IMR-90 (cell line): ENCODE measurements at regions not wholly inside any gene's neighbourhood (a gene's known extent, or its start where the extent isn't known, plus 50 kb on each side); places are given as distances from the start of the nearest gene placed in this dataset.

Source experiments
- ATAC-seq: fragments of 200-7000 bp; cut with Tn5 transposase; 2 replicates; pipeline ENCODE4 v1.9.1; 2020; ENCODE audit warnings: low read depth, mild to moderate bottlenecking, moderate library complexity
- BruUV-seq: library from RNA; stranded (reverse); fragments of 400-500 nt; replicated peaks from 2 replicates; lab custom pipeline; 2021; lab: Mats Ljungman, UMichigan
- CTCF ChIA-PET: fragments of 300-600 bp; formaldehyde crosslinking; extraction: SDS; loops from one replicate; lab custom pipeline; 2021; ENCODE audit warnings: antibody characterized with exemption; lab: Yijun Ruan, JAX
- POLR2A ChIA-PET: fragments of 300-600 bp; sonication (Branson Sonifier 250); formaldehyde crosslinking; loops from one replicate; lab custom pipeline; 2022; ENCODE audit warnings: antibody characterized with exemption; ENCODE audit not compliant: unreplicated experiment; lab: Charles Lee
- DNase-seq: peaks from one replicate; pipeline ENCODE4 v3.0.0; 2013
- H2AFZ ChIP-seq: replicated peaks from 2 replicates; pipeline ENCODE3; 2013; ENCODE audit warnings: low read length, mild to moderate bottlenecking; ENCODE audit not compliant: poor library complexity
- H2AK5ac ChIP-seq: 2 replicates; pipeline ENCODE4 v1.6.1; 2013; ENCODE audit warnings: low read depth, low read length, inconsistent platforms
- H2AK9ac ChIP-seq: replicated peaks from 2 replicates; pipeline ENCODE3; 2013; ENCODE audit warnings: mild to moderate bottlenecking, low read depth, low read length, moderate library complexity; ENCODE audit not compliant: poor library complexity
- H2BK120ac ChIP-seq: 2 replicates; pipeline ENCODE4 v1.6.1; 2013; ENCODE audit warnings: low read depth, low read length, inconsistent platforms
- H2BK15ac ChIP-seq: 3 replicates; pipeline ENCODE4 v1.6.1; 2013; ENCODE audit warnings: low read depth, low read length, inconsistent platforms
- H2BK20ac ChIP-seq: 2 replicates; pipeline ENCODE4 v1.6.1; 2013; ENCODE audit warnings: low read depth, mild to moderate bottlenecking, inconsistent platforms, low read length, moderate library complexity
- H2BK5ac ChIP-seq: 2 replicates; pipeline ENCODE4 v1.6.1; 2013; ENCODE audit warnings: mild to moderate bottlenecking, low read depth, low read length, inconsistent platforms; ENCODE audit not compliant: poor library complexity, severe bottlenecking
- H3K14ac ChIP-seq: replicated peaks from 2 replicates; pipeline ENCODE4 v1.6.1; 2013; ENCODE audit warnings: low read depth, low read length, inconsistent platforms
- H3K18ac ChIP-seq: 2 replicates; pipeline ENCODE4 v1.6.1; 2013; ENCODE audit warnings: low read depth, low read length, control low read depth
- H3K23ac ChIP-seq: 2 replicates; pipeline ENCODE4 v1.6.1; 2013; ENCODE audit warnings: low read depth, low read length, inconsistent platforms
- H3K27ac ChIP-seq: 2 replicates; pipeline ENCODE4 v1.5.1; 2013; ENCODE audit warnings: mild to moderate bottlenecking, control low read depth, low read length; ENCODE audit not compliant: insufficient read depth
- H3K27me3 ChIP-seq: 2 replicates; pipeline ENCODE4 v1.6.1; 2013; ENCODE audit warnings: low read length; ENCODE audit not compliant: control insufficient read depth, insufficient read depth
- H3K36me3 ChIP-seq: 2 replicates; pipeline ENCODE4 v1.6.1; 2013; ENCODE audit warnings: low read length, mixed read lengths; ENCODE audit not compliant: control insufficient read depth, insufficient read depth
- H3K4ac ChIP-seq: 2 replicates; pipeline ENCODE4 v1.6.1; 2013; ENCODE audit warnings: low read depth, low read length, inconsistent platforms
- H3K4me1 ChIP-seq: 2 replicates; pipeline ENCODE4 v1.6.1; 2013; ENCODE audit warnings: low read length, mixed read lengths; ENCODE audit not compliant: control insufficient read depth, insufficient read depth
- H3K4me2 ChIP-seq: 2 replicates; pipeline ENCODE4 v1.6.1; 2013; ENCODE audit warnings: low read depth, mild to moderate bottlenecking, control low read depth, low read length, moderate library complexity
- H3K4me3 ChIP-seq: 2 replicates; pipeline ENCODE4 v1.5.1; 2013; ENCODE audit warnings: low read depth, mild to moderate bottlenecking, control low read depth, low read length, moderate library complexity; ENCODE audit not compliant: insufficient read depth
- H3K56ac ChIP-seq: 2 replicates; pipeline ENCODE4 v1.6.1; 2013; ENCODE audit warnings: low read length, inconsistent platforms; ENCODE audit not compliant: insufficient read depth; ENCODE audit errors: extremely low read depth
- H3K79me1 ChIP-seq, 2 experiments: 2 replicates each; pipeline ENCODE4 v1.6.1; 2013; ENCODE audit warnings: low read length in 2 of 2, inconsistent platforms in 1 of 2, low read depth in 1 of 2
- H3K9ac ChIP-seq: 2 replicates; pipeline ENCODE4 v1.6.1; 2013; ENCODE audit warnings: low read depth, low read length, control low read depth
- H3K9me1 ChIP-seq: 2 replicates; pipeline ENCODE4 v1.6.1; 2013; ENCODE audit warnings: low read length, inconsistent platforms; ENCODE audit not compliant: insufficient read depth
- H3K9me3 ChIP-seq: 2 replicates; pipeline ENCODE4 v1.6.1; 2013; ENCODE audit warnings: low read length; ENCODE audit not compliant: control insufficient read depth, insufficient read depth
- H4K20me1 ChIP-seq: 2 replicates; pipeline ENCODE4 v1.6.1; 2013; ENCODE audit warnings: low read length, inconsistent platforms; ENCODE audit not compliant: insufficient read depth
- H4K5ac ChIP-seq: 2 replicates; pipeline ENCODE4 v1.6.1; 2013; ENCODE audit warnings: mild to moderate bottlenecking, low read depth, low read length, control low read depth
- H4K8ac ChIP-seq, 2 experiments: 2 replicates each; pipeline ENCODE4 v1.6.1; 2013; ENCODE audit warnings: low read depth in 2 of 2, low read length in 2 of 2, control low read depth in 1 of 2, inconsistent platforms in 1 of 2
- H4K91ac ChIP-seq: 2 replicates; pipeline ENCODE4 v1.6.1; 2013; ENCODE audit warnings: low read depth, low read length, inconsistent platforms; ENCODE audit not compliant: insufficient read depth
- CEBPB ChIP-seq: IDR thresholded peaks from 2 replicates; pipeline ENCODE4 v1.6.1; 2012; ENCODE audit warnings: low read depth, low read length, improper control_type of control experiment
- MAZ ChIP-seq: IDR thresholded peaks from 2 replicates; pipeline ENCODE4 v1.6.1; 2012; ENCODE audit warnings: low read depth, mild to moderate bottlenecking, low read length, improper control_type of control experiment, moderate library complexity, borderline replicate concordance
- NFE2L2 ChIP-seq: fragments of 150-350 bp; IDR thresholded peaks from 2 replicates; pipeline ENCODE4 v1.6.1; 2016; ENCODE audit warnings: low read depth, mild to moderate bottlenecking, low read length
- RFX5 ChIP-seq: IDR thresholded peaks from 2 replicates; pipeline ENCODE4 v1.8.0; 2012; ENCODE audit warnings: low read depth, mild to moderate bottlenecking, low read length, moderate library complexity
- WGBS, 2 experiments: methylation state at CpG; one replicate each; pipeline versions ENCODE4 v1.1.5 to v1.1.7; 2013; ENCODE audit warnings: missing lambda C conversion rate in 2 of 2; ENCODE audit not compliant: insufficient read length in 1 of 2; ENCODE audit errors: extremely low coverage in 2 of 2; 5-methylcytosine and 5-hydroxymethylcytosine counted together
- dilution Hi-C: fragments of 300-500 bp; cut with HindIII; formaldehyde crosslinking; loops from one replicate; pipeline ENCODE4 v1.14.3; 2018; ENCODE audit warnings: low sequenced_read_pairs; ENCODE audit not compliant: unreplicated experiment
- in situ Hi-C: fragments of 300-500 bp; cut with MboI; formaldehyde crosslinking; loops from 3 replicates; pipeline ENCODE4 v1.14.3; 2019; ENCODE audit warnings: low sequenced_read_pairs, inconsistent platforms, mixed read lengths
- intact Hi-C: fragments of 100-400 bp; cut with micrococcal nuclease; formaldehyde crosslinking; loops from 2 replicates; pipeline ENCODE4 v1.10.0; 2022

GRCh38 chr2:195450552-195451113 lies 206.4 kb upstream of the SLC39A10 start:
- Histone ChIP-seq H3K4ac (no peak overlapping the region), H4K8ac (no peak overlapping the region), H2BK5ac (no peak overlapping the region), H2AK9ac (no peak overlapping the region), H3K36me3 (no peaks in the 10 kb centered on the region), H4K5ac (no peak overlapping the region), H3K56ac (no peak overlapping the region), H2BK120ac (no peak overlapping the region), H4K20me1 (no peaks in the 10 kb centered on the region), H3K4me2 (no peak overlapping the region; the same call in 1 of the 2 replicates), H3K9me1 (no peaks in the 10 kb centered on the region), H2BK20ac (no peak overlapping the region), H4K91ac (no peak overlapping the region), H3K23ac (no peak overlapping the region), H3K9ac (no peak overlapping the region), H3K9me3 (no peaks in the 10 kb centered on the region), H3K27ac (no peak overlapping the region), H3K14ac (no peak overlapping the region), H3K79me1 (no peaks in the 10 kb centered on the region), H3K4me1 (peaks cover 3% of the 10 kb centered on the region), H3K4me3 (no peak overlapping the region), H3K27me3 (no peaks in the 10 kb centered on the region), H2AK5ac (no peak overlapping the region), H2AFZ (peak overlapping the region; percentile 76), H3K18ac (no peak overlapping the region), H2BK15ac (0 out of 3 replicates have a peak overlapping the region, but pooled peaks have one; percentile 59)
- BruUV-seq: no TSS peak
- no peak for ATAC-seq
- intact Hi-C loops: no loop called here
- TF ChIP-seq RFX5 (no peak), NFE2L2 (no peak), CEBPB (no peak), MAZ (no peak)
- ChIA-PET CTCF (interaction anchor here (1.2 kb wide), 1 partner anchor 15 kb away, joined by 3 read pairs; no protein-coding TSS in a partner anchor), POLR2A (no interaction called here)
- in situ Hi-C loops: no loop called here
- dilution Hi-C loops: no loop called here
- 25% methylated on average over 1 of the region's 3 CpGs; no CpG with 5 or more reads in 1 of the 2 experiments for WGBS, 2 experiments
- DNase-seq: no peak
